HFFc6 (cell line): ENCODE measurements at regions not wholly inside any gene's neighbourhood (a gene's known extent, or its start where the extent isn't known, plus 50 kb on each side); places are given as distances from the start of the nearest gene placed in this dataset.

Source experiments
- DNase-seq: peaks from one replicate; pipeline ENCODE4 v3.0.0-alpha.2; 2018
- H3K27ac Mint-ChIP-seq: 2 replicates; pipeline ENCODE4 v1.8.0; 2020; ENCODE audit warnings: mild to moderate bottlenecking, mixed read lengths
- H3K27me3 Mint-ChIP-seq: 2 replicates; pipeline ENCODE4 v1.8.0; 2021; ENCODE audit warnings: mild to moderate bottlenecking, moderate library complexity, mixed read lengths; ENCODE audit not compliant: insufficient read depth
- H3K36me3 Mint-ChIP-seq: 2 replicates; pipeline ENCODE4 v1.8.0; 2021; ENCODE audit warnings: low read depth, mixed read lengths
- H3K4me1 Mint-ChIP-seq: 2 replicates; pipeline ENCODE4 v1.8.0; 2020; ENCODE audit warnings: low read depth, mixed read lengths
- H3K4me3 Mint-ChIP-seq: 2 replicates; pipeline ENCODE4 v1.8.0; 2020; ENCODE audit warnings: mild to moderate bottlenecking, moderate library complexity, mixed read lengths
- H3K9me3 Mint-ChIP-seq: 2 replicates; pipeline ENCODE4 v1.8.0; 2020; ENCODE audit warnings: mild to moderate bottlenecking, mixed read lengths
- TF ChIP-seq, protein P1 (sequence below): fragments of 200-600 bp; sonication (generic); IDR thresholded peaks from 2 replicates; pipeline ENCODE4 v1.5.0; 2021; ENCODE audit warnings: antibody characterized with exemption, mild to moderate bottlenecking

DNA sequence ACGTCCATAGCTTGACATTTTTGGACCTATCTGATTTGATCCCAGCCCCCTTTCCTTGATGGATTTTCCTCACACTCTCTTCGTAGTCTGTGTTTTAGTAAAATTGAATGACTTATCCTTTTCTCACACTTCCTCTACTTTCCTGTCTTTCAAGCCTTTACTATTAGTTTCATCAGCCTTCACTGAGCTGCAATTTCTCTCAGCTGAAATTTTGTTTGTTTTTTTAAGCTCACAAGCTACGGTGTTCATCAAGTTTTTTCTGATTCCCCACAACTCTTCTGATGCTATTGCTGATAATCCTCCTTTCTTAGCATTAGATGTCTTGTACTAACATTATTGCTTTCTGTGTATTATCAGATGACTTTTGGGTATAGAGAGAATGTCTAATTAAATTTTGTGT, 263.7 kb downstream of the TBX18 start:
- H3K9me3 Mint-ChIP-seq: no peaks in the 10 kb centered on the region
- DNase-seq: no peak
- no peak overlapping the region for H3K4me3 Mint-ChIP-seq
- H3K36me3 Mint-ChIP-seq: no peaks in the 10 kb centered on the region
- no peak overlapping the region for H3K27ac Mint-ChIP-seq
- peaks cover 2% of the 10 kb centered on the region; the same call in 1 of the 2 replicates for H3K27me3 Mint-ChIP-seq
- TF ChIP-seq, protein P1, sequence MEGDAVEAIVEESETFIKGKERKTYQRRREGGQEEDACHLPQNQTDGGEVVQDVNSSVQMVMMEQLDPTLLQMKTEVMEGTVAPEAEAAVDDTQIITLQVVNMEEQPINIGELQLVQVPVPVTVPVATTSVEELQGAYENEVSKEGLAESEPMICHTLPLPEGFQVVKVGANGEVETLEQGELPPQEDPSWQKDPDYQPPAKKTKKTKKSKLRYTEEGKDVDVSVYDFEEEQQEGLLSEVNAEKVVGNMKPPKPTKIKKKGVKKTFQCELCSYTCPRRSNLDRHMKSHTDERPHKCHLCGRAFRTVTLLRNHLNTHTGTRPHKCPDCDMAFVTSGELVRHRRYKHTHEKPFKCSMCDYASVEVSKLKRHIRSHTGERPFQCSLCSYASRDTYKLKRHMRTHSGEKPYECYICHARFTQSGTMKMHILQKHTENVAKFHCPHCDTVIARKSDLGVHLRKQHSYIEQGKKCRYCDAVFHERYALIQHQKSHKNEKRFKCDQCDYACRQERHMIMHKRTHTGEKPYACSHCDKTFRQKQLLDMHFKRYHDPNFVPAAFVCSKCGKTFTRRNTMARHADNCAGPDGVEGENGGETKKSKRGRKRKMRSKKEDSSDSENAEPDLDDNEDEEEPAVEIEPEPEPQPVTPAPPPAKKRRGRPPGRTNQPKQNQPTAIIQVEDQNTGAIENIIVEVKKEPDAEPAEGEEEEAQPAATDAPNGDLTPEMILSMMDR: no peak
- no peaks in the 10 kb centered on the region for H3K4me1 Mint-ChIP-seq

DNA sequence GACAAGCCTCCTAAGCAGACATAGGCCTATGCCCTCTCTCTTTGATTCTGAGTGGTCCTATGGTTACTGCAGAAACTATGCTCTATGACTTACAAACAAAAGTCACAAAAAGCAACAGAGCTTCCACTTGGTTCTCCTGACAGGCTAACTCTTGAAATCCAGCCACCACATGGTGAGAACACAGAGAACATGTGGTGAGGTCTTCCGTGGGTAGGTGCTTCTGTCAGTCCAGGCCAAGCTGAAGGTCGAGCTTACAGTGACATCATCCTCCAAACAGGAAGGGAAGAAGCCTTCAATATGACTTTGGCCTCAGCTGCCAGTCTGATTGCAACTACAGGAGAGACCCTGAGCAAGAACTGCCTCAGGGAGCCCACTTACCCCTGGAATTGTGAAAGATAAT, 265.5 kb downstream of the TBX18 start:
- Mint-ChIP-seq H3K9me3 (no peaks in the 10 kb centered on the region), H3K4me1 (no peaks in the 10 kb centered on the region), H3K27me3 (peaks cover 2% of the 10 kb centered on the region; the same call in 1 of the 2 replicates), H3K27ac (no peak overlapping the region), H3K36me3 (no peaks in the 10 kb centered on the region), H3K4me3 (no peak overlapping the region)
- TF ChIP-seq, protein P1: no peak
- no peak for DNase-seq

DNA sequence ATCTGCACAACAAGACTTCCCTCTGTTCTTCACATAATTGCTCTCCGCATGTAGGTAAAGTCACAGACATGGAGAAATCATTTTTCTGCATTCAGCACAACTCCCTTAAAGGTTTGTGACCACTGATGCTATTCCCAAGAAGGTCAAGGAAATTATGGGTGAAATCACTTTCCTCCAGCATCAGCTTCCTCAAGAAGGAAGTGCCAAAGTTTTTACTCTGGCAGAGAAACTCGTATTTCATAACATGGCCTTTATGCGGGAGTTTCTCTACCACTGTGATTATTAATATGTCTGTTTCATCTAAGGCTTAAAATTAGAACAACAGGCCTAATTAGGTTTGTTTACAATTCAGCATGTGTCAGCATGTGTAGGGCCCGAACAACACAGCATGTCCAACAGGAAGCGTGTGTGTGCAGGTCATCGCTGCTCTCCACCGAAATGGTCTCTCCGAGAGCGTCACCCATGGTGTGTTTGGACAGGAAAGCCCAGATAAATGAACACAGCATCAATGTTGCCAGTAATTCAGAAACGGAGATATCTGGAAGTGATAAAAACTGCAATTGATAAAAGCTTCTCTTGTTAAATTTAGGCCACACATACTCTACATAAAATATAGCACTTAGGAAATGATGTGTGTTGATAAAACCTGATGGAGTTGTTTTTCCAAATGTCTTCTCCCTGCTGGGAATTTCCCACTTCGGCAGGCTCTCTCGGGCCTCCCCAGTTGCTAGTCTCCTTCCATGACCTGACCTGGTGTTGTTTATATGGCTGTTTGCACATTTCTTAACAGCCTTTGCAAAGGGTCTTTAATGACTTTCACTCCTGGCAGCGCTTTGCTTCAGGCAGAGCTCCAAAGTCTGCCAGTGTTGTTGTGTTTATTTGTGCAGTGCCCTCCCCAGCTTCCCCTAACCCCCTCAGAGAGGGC, 265.1 kb upstream of the CEP162 start:
- Mint-ChIP-seq H3K4me1 (peaks cover 15% of the 10 kb centered on the region), H3K27me3 (peaks cover 1% of the 10 kb centered on the region; the same call in 1 of the 2 replicates), H3K36me3 (no peaks in the 10 kb centered on the region), H3K4me3 (no peak overlapping the region), H3K9me3 (no peaks in the 10 kb centered on the region), H3K27ac (no peak overlapping the region)
- no peak for DNase-seq
- TF ChIP-seq, protein P1: no peak

DNA sequence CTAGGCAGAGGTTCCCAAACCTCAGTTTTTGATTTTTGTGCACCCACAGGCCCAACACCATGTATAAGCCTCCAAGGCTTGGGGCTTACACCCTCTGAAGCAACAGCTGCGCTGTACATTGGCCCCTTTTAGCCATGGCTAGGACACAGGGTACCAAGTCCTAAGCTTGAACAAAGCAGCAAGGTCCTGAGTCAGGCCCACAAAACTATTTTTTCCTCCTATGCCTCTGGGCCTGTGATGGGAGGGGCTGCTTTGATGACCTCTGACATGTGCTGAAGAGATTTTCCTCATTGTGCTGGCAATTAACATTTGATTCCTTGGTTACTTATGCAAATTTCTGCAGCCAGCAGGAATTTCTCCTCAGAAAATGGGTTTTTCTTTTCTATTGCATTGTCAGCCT, 262.2 kb upstream of the CEP162 start:
- no peaks in the 10 kb centered on the region for H3K36me3 Mint-ChIP-seq
- H3K4me1 Mint-ChIP-seq: peaks cover 15% of the 10 kb centered on the region
- no peak overlapping the region for H3K27ac Mint-ChIP-seq
- TF ChIP-seq, protein P1: no peak
- H3K4me3 Mint-ChIP-seq: no peak overlapping the region
- no peak for DNase-seq
- H3K9me3 Mint-ChIP-seq: no peaks in the 10 kb centered on the region
- H3K27me3 Mint-ChIP-seq: peaks cover 1% of the 10 kb centered on the region; the same call in 1 of the 2 replicates

DNA sequence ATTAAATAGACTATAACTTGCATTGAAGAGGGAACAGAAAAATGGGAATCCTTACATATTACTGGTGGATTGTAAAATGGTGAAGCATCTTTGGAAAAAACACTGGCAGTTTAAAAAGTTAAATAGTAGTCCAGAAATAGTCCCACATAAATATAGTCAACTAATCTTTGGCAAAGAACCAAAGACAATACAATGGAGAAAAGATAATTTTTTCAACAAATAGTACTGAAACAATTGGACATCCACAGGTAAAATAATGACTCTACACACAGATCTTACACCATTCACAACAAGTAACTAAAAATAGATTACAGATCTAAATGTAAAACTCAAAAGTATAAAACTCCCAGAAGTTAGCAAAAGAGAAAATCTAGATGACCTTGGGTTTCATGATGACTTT, 259.1 kb upstream of the CEP162 start:
- no peaks in the 10 kb centered on the region for H3K36me3 Mint-ChIP-seq
- peaks cover 1% of the 10 kb centered on the region; the same call in 1 of the 2 replicates for H3K27me3 Mint-ChIP-seq
- DNase-seq: no peak
- H3K4me3 Mint-ChIP-seq: no peak overlapping the region
- H3K4me1 Mint-ChIP-seq: no peaks in the 10 kb centered on the region; the same call in 1 of the 2 replicates
- H3K27ac Mint-ChIP-seq: no peak overlapping the region
- H3K9me3 Mint-ChIP-seq: no peaks in the 10 kb centered on the region
- TF ChIP-seq, protein P1: no peak
